ENCODE measurements at regions not wholly inside any gene's neighbourhood (a gene's known extent, or its start where the extent isn't known, plus 50 kb on each side); places are given as distances from the start of the nearest gene placed in this dataset.

GRCh38 chr5:142473038-142473437 lies 148.2 kb upstream of the SPRY4 start:
- no peak for DNase-seq

DNA sequence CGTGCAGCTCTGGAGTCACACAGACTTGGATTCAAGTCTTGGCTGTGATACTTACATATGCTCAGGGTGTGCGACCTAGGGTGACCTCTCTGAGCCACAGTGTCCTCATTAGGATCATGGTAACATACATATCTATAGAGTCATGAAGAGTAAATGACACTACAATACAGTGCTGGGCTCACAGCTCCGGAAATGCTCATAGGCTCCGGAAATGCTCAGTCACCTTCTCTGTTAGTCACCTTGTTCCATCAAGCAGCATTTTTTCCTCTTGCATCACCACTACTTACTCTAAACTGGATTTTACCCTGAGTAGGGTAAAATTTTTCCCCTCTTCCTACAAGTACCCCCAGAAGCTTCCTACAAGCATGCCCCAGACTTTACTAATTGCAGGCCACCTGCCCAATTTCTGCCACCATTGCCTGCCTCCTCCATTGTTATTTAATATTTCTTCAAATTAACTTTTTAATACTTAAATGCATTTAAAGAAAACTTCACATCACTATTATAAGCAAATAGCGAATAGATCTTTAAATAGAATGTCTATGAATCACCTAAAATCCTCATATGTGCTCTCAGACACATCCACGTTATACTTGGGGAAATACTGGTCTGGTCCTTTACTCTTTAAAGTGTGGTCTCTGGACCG lies 147.6 kb upstream of the SPRY4 start:
- DNase-seq = peak; percentile 7

DNA sequence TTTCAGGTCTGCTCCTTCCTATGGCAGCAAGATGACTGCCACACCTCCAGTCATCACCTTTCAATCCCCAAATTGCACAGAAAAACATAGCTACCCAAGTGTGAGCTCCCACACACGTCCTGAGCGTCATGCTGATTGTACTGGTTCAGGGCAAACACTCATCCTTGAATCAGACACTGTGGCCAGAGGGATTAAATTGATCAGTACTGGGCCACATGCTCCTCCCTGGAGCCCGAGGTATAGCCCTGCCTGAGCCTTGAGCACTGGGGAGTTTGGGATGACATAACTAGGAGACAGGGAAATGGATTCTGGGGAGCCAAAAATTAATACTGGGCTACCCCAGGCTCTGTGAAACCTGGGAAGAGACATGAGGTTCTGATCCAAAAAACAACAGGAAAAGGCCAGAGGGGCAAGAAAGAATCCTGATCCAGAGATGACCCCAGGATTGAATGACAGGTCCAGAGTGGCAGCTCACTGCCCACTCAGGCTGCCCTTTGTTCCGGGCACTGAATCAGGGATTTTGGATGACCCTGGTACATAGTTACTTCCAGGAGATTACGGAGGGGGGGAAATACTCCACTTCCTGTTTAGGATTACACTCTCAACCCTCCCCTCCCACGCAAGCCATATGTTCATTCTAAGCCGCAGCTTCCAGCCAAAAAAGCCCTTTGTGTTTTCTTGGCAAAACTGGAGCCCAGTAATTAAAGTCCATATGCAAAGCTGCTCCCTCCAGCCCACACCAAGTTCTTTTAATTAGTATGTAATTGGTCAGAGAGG lies 141.6 kb upstream of the SPRY4 start:
- DNase-seq = peak; percentile 25

- no peak for DNase-seq
Observed at GRCh38 chr5:142465476-142465875, 140.7 kb upstream of the SPRY4 start.

GRCh38 chr5:142463904-142464303 lies 139.1 kb upstream of the SPRY4 start:
- DNase-seq = no peak

- DNase-seq = no peak
Observed at GRCh38 chr5:142461028-142461590, 136.3 kb upstream of the SPRY4 start.

DNA sequence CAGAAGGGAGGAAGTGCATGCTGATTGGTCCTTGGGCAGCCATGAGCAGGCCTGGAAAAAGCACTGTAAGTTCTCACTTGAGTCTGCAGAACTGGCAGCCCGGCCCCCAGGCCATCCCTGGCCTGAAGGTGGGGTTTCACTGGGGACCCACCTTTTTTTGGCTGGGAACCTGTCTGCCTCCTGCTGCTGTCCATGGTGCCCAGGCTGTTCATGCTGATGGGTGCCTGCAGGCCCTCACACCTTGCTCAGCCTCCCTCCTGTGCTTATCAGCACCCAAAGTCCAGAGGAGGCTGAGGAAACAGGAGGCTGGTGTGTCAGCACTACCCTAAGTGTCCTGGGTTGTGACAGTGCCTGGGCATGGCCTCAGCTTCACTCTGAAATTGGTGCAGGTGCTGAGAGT lies 134.4 kb upstream of the SPRY4 start:
- DNase-seq = no peak

DNA sequence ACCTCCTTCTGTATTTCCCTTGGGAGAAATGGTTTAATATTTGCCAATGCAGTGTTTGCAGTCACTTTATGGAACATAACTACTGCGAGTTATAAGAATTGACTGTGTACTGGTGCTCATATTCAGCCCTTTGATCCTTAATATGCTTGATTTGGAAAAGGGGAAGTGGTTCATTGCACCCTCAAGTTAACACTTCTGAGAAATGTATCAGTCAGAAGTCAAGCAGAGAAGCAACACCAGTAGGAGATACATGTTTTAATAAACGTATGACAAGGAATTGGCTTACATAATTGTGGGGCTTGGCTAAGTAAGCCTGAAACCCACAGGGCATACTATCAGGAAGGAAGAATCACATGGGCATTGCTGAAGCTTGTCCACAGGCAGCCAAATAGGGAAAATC lies 131.0 kb upstream of the SPRY4 start:
- peak; percentile 24 for DNase-seq

DNA sequence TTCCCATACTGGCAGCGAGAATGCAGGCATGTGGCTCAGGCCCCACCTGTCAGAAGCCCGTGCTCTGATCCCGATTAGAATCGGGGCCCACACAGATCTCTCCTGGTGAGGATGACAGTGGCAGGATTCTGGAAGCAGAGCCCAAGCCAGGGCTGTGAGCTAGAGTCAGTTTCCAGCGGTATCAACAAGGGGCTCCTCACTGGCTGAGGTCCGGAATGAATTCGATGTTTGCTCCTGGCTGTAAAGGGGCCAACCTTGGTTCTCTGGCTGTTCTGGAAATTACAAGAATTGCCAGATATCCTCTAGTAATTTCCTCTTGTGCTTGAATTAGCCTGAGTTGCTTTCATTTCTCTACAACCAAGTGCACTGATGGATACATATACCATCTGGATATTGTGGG lies 129.1 kb upstream of the SPRY4 start:
- no peak for DNase-seq

- DNase-seq = no peak
Observed at GRCh38 chr5:142450419-142450818, 125.6 kb upstream of the SPRY4 start.

GRCh38 chr5:142447887-142448286 lies 123.1 kb upstream of the SPRY4 start:
- no peak for DNase-seq

- no peak for DNase-seq
Observed at GRCh38 chr5:142446960-142447279, 122.1 kb upstream of the SPRY4 start.

DNA sequence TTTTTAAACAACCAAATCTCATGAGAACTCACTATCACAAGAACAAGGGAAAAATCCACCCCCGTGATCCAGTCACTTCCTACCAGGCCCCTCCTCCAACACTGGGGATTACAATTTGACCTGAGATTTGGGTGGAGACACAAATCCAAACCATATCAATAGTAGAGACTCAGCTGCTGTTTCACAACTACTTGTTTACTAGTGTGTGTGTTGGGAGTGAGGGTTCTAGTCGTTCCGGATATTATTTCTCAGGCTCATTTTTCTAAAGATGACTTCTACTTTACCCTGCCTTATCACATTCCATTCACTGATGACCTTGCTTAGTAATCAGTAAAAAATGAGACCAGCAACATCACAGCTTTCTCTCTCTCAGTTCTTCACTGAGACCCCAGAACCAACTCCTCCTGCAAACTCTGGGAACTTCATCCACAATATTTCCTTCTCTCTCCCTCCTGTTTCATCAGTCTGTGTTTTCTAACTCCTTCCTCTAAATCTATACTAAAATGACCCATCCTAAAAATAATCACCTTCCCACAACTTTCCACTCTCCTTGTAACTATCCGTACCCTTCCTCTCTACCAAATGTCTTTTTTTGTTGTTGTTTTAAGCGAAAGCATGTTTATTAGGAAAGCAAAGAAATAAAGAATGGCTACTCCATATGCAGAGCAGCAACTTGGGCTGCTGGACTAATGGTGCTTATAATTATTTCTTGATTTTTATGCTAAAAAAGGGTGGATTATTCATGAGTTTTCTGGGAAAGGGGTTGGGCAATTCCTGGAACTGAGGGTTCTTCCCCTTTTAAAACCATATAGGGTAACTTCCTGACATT lies 121.5 kb upstream of the SPRY4 start:
- DNase-seq = peak; percentile 2

DNA sequence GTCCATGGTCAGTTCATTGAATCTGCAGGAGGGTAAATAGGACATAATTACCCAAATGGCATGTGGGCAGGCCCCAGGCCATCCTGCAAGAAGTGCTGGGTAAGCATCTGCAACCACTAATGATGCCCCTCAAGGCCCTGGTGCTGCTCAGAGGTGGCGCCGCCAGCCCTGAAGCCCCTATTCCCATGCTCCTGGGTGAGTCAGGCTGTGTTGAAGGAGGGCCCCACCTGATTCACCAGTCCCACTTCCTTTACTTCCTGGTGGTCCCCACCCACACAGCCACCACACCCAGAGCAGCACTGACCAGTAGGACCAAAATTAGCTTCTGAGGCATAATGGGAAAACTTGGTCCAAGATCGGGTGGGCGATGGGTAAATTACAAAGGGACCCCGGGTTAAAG lies 120.4 kb upstream of the SPRY4 start:
- DNase-seq = no peak

- DNase-seq = no peak
Observed at GRCh38 chr5:142441616-142442015, 116.8 kb upstream of the SPRY4 start.

- DNase-seq = no peak
Observed at GRCh38 chr5:142439207-142439860, 114.5 kb upstream of the SPRY4 start.

DNA sequence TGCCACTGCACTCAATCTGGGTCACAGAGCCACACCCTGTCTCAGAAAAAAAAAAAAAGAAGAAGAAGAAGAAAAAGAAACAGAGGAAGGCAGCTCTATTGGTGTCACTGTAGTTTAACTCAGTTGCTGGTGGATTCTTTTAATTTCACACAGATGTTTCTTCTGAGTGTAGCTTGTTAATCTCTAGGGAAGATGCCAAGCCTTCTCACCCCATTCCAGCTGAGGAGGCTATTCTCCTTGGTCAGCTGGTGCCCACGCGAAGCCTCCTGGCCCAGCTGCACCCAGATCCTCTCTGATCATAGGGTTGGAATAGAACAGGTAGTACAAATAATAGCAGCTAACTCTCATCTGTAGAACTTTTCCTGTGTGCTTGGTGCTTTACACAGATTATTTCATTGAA lies 113.8 kb upstream of the SPRY4 start:
- no peak for DNase-seq

DNA sequence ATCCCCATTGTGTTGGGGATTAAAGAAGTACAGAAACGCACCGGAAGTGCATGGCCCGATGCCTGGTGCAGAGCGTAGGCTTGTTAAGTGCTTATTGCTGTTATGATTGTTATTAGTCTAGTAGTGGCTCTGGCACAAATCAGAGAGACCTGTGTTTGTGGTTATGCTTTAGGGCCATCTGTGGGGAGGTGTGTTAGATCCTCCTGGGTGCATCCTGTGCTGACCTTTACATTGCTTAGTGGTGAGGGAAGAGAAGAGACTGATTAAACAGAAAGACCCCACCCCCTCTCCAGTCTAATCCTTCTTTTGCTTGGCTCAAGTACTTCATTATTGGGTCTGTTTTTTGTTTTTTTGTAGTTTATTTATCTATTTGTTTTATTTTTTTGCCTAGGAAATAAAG lies 112.7 kb upstream of the SPRY4 start:
- no peak for DNase-seq

DNA sequence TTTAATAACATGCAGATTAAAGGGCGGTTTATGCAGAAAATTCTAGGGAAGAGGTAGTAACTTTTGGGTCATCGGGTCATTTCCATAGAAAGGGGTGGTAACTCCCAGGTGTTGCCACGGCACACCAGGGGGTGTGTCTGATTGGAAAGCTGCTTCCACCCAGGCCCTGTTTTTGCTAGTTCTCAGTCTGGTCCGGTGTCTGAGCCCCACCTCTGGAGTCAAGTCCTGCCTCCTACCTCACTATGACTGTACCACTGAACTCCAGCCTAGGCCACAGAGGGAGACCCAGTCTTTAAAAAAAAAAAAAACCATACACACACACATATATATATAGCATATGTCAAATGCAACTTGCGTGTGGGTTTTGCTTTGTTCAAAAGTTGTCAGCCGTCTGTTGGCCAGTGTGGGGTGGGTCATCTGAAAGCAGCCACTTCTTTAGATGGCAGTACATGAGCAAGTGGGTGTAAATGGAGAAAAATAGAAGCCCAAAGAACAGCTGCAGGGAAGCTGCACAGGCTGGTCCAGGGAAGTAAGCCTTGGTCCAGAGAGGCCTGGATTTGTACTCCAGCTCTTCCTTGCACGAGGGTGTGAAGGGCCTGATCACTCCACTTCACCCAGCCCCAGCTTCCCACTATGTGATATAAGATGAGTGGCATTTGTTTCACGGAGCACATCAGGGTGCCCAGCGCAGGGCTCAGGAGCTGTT lies 110.7 kb upstream of the SPRY4 start:
- no peak for DNase-seq

- no peak for DNase-seq
Observed at GRCh38 chr5:142434322-142434612, 109.4 kb upstream of the SPRY4 start.

DNA sequence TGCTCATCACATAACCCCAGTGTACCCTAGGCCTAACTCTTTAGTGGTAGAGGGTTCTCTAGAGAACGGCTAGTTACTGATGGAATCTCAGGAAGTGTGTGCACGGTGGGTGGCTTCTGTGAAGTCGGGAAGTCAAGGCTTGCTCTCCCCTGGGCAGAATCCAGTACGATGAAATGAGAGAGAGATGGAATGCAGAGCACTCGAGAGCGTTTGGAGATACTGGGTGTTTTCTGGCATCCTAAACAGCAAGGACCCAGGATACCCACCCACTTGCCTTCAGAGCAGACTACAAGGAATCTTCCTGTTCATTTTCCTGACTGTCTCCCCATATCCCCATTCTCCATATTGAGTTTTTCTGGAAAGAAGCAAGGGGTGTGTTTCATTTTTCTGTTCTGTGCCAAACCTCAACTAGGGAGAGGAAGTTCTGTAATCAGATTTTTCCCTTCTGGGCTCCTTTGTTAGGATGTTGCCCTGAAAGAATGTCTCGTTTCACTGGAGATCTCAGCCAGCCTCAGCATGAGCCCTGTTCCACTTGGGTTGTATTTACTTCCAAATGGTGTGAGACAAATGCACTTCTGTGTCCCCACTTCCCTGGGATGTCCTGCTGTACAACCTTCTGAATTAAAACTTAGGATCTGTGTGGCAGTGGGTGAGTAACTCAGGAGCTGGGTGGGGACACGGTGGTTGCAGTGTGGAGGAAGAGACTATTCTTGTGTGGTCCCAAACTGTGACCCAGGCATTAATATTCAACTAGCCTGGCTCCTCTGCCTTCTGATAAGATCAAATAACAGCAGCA lies 108.9 kb upstream of the SPRY4 start:
- no peak for DNase-seq

GRCh38 chr5:142432961-142433360 lies 108.1 kb upstream of the SPRY4 start:
- DNase-seq = no peak
